Parathyroid adenoma (tissue), 2 donors: ENCODE measurements at regions not wholly inside any gene's neighbourhood (a gene's known extent, or its start where the extent isn't known, plus 50 kb on each side); places are given as distances from the start of the nearest gene placed in this dataset.

Experiments
- H2AFZ ChIP-seq: fragments of 300-600 bp; sonication (generic); one replicate; pipeline ENCODE4 v1.7.0; 2017; ENCODE audit warnings: antibody characterized with exemption, mild to moderate bottlenecking
- H3K27ac ChIP-seq: fragments of 300-600 bp; sonication (generic); one replicate; pipeline ENCODE4 v1.7.0; 2017
- H3K27me3 ChIP-seq: fragments of 300-600 bp; sonication (generic); one replicate; pipeline ENCODE4 v1.7.0; 2017; ENCODE audit warnings: low read length; ENCODE audit not compliant: control insufficient read depth, insufficient read depth
- H3K36me3 ChIP-seq: fragments of 300-600 bp; sonication (generic); one replicate; pipeline ENCODE4 v1.7.0; 2017; ENCODE audit warnings: low read length; ENCODE audit not compliant: control insufficient read depth, insufficient read depth
- H3K4me1 ChIP-seq: fragments of 300-600 bp; sonication (generic); one replicate; pipeline ENCODE4 v1.7.0; 2017; ENCODE audit warnings: control low read depth
- H3K4me2 ChIP-seq: fragments of 300-600 bp; sonication (generic); one replicate; pipeline ENCODE4 v1.7.0; 2017; ENCODE audit warnings: low read length
- H3K4me3 ChIP-seq: fragments of 300-600 bp; sonication (generic); one replicate; pipeline ENCODE4 v1.7.0; 2017; ENCODE audit warnings: low read depth, low read length
- H3K79me2 ChIP-seq: fragments of 300-600 bp; sonication (generic); one replicate; pipeline ENCODE4 v1.7.0; 2017; ENCODE audit warnings: control low read depth
- H3K9ac ChIP-seq: fragments of 300-600 bp; sonication (generic); one replicate; pipeline ENCODE4 v1.7.0; 2017; ENCODE audit warnings: mild to moderate bottlenecking
- H3K9me3 ChIP-seq: fragments of 300-600 bp; sonication (generic); one replicate; pipeline ENCODE4 v1.7.0; 2017; ENCODE audit warnings: low read length; ENCODE audit not compliant: control insufficient read depth
- TF ChIP-seq, protein P1 (sequence below): fragments of 300-600 bp; sonication (generic); IDR thresholded peaks from one replicate; pipeline ENCODE4 v1.7.0; 2017; ENCODE audit warnings: antibody characterized with exemption, mild to moderate bottlenecking
- donor health status: primary hyperparathyroidism.

DNA sequence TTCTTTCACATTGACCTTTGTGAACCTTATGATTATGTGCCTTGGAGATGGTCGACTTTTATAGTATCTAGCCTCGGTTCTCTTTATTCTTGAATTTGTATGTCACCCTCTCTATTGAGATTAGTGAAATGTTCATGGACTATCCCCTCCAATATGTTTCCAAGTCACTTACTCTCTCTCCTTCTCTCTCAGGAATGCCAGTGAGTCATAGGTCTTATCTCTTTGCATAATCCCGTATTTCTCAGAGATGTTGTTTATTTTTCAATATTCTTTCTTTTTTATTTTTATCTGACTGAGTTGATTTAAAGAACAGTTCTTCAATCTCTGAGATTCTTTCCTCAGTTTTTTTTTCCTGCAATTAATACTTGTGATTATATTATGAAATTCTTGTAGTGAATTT lies 411.6 kb upstream of the CADM2 start:
- H3K27me3 ChIP-seq: no peaks in the 10 kb centered on the region
- H3K27ac ChIP-seq: no peak overlapping the region
- no peaks in the 10 kb centered on the region for H3K4me1 ChIP-seq
- no peaks in the 10 kb centered on the region for H3K36me3 ChIP-seq
- H3K4me2 ChIP-seq: no peak overlapping the region
- TF ChIP-seq, protein P1, sequence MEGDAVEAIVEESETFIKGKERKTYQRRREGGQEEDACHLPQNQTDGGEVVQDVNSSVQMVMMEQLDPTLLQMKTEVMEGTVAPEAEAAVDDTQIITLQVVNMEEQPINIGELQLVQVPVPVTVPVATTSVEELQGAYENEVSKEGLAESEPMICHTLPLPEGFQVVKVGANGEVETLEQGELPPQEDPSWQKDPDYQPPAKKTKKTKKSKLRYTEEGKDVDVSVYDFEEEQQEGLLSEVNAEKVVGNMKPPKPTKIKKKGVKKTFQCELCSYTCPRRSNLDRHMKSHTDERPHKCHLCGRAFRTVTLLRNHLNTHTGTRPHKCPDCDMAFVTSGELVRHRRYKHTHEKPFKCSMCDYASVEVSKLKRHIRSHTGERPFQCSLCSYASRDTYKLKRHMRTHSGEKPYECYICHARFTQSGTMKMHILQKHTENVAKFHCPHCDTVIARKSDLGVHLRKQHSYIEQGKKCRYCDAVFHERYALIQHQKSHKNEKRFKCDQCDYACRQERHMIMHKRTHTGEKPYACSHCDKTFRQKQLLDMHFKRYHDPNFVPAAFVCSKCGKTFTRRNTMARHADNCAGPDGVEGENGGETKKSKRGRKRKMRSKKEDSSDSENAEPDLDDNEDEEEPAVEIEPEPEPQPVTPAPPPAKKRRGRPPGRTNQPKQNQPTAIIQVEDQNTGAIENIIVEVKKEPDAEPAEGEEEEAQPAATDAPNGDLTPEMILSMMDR: no peak
- H3K79me2 ChIP-seq: no peaks in the 10 kb centered on the region
- H3K9me3 ChIP-seq: no peaks in the 10 kb centered on the region
- no peak overlapping the region for H3K4me3 ChIP-seq
- no peak overlapping the region for H2AFZ ChIP-seq
- no peak overlapping the region for H3K9ac ChIP-seq

DNA sequence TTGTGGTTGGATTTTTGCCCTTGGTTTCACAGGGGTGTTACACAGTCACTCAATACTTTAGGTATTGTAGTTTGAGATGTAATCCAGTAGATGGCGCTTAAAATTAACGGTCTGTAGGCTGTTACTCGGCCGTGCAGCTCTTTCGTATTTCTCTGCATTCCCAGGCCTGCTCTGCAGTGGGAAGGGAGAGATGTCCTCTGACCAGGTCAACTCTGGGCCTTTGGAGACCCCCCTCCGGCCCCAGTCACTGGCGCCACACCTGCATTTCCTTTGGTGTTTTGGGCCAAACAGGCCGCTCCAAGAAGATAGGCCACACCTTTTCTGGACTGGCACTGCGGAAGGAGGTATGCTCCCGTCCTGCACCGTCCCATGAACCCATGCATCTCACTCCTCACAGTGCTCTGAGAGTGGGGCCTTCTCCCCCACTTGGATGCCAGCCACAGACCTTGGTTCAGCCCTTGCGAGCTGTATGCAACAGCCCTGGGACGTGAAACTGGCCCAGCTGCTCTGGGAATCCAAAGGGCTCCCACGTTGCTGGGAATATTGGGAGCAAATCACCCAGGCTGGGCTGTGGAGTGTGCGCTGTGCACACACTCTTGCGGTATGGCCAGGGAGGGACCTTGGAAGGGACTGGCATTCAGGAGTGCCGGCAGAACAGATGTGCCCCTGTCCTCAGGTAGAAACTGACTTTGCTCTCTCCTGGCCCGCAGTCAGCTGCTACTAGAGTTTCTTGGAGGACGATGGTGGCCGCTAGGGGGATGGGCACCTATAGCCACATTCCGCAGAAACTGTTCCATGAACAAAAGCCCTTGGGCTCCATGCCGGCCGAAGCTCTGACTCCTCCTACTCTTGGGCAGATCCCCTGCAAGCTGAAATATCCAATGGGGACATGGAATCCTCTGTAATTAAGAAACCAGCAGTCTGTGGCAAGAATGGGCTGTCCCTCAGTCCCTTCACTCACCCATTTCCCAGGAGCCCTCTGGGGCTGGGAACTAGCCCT lies 410.5 kb upstream of the CADM2 start:
- TF ChIP-seq, protein P1: no peak
- Histone ChIP-seq H3K79me2 (no peaks in the 10 kb centered on the region), H3K27me3 (no peaks in the 10 kb centered on the region), H3K36me3 (no peaks in the 10 kb centered on the region), H3K27ac (no peak overlapping the region), H3K9me3 (no peaks in the 10 kb centered on the region), H2AFZ (peak overlapping the region; percentile 63), H3K4me1 (no peaks in the 10 kb centered on the region), H3K4me2 (no peak overlapping the region), H3K9ac (no peak overlapping the region), H3K4me3 (no peak overlapping the region)

DNA sequence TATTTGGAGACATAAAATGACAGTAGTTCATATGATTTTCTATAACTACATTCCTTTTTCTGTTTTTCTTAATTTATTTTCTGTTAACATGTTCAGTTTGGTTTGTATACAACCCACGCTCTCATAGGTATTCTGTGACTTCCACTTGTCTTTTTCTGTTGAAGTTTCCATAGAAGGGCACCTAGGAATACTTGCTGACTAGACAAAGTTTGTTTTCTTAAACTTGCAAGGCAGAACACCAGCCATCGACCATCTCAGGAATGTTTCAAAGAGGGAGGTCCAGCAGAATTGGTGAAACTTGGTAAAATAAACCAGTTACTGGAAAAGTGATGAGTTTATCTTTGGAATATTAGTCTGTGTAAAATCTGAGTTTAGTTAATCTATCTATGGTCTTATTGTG lies 403.2 kb upstream of the CADM2 start:
- no peaks in the 10 kb centered on the region for H3K9me3 ChIP-seq
- no peak overlapping the region for H2AFZ ChIP-seq
- no peaks in the 10 kb centered on the region for H3K79me2 ChIP-seq
- no peak overlapping the region for H3K9ac ChIP-seq
- no peaks in the 10 kb centered on the region for H3K36me3 ChIP-seq
- H3K27ac ChIP-seq: no peak overlapping the region
- no peaks in the 10 kb centered on the region for H3K27me3 ChIP-seq
- H3K4me2 ChIP-seq: no peak overlapping the region
- TF ChIP-seq, protein P1: no peak
- no peak overlapping the region for H3K4me3 ChIP-seq
- H3K4me1 ChIP-seq: no peaks in the 10 kb centered on the region

DNA sequence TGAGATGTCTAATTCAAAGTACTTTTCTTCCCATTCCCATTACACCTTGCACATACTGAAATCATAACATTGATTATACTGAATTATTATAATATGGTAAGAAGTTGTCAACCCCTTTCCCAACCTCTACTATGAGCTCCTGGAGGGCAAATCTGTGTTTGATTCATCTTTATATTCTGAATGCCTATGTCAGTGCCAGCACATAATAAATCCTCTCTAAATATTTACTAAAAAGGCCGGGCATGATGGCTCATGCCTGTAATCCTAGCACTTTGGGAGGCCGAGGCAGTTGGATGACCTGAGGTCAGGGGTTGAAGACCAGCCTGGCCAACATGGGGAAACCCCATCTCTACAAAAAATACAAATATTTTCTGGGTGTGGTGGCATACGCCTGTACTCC lies 392.5 kb upstream of the CADM2 start:
- TF ChIP-seq, protein P1: no peak
- Histone ChIP-seq H3K4me3 (no peak overlapping the region), H3K27me3 (no peaks in the 10 kb centered on the region), H3K36me3 (no peaks in the 10 kb centered on the region), H3K79me2 (no peaks in the 10 kb centered on the region), H2AFZ (no peak overlapping the region), H3K4me2 (no peak overlapping the region), H3K9me3 (no peaks in the 10 kb centered on the region), H3K27ac (no peak overlapping the region), H3K4me1 (no peaks in the 10 kb centered on the region), H3K9ac (no peak overlapping the region)
